ENCODE measurements at regions not wholly inside any gene's neighbourhood (a gene's known extent, or its start where the extent isn't known, plus 50 kb on each side); places are given as distances from the start of the nearest gene placed in this dataset.

GRCh38 chr13:112170823-112171569 lies 104.0 kb downstream of the SOX1 start:
- Histone ChIP-seq H3K27ac (ENCODE audit: low read length) (no peak overlapping the region), H3K4me3 (ENCODE audit: low read length) (no peak overlapping the region), H3K4me1 (ENCODE audit: control insufficient read depth, insufficient read depth, low read length) (no peaks in the 10 kb centered on the region), H3K27me3 (ENCODE audit: control insufficient read depth, insufficient read depth, low read length) (no peaks in the 10 kb centered on the region), H3K9me3 (ENCODE audit: control insufficient read depth, insufficient read depth, low read length) (peaks cover 2% of the 10 kb centered on the region), H3K36me3 (ENCODE audit: control insufficient read depth, insufficient read depth, low read length) (no peaks in the 10 kb centered on the region)
- no peak for ATAC-seq
- H3K36me3 Mint-ChIP-seq, result no peaks in the 10 kb centered on the region
- no peak overlapping the region for H3K4me3 Mint-ChIP-seq
- no peak for DNase-seq
- peaks cover 5 to 9% of the 10 kb centered on the region in 2 donors for H3K27me3 Mint-ChIP-seq (ENCODE audit: low read depth in 2 of 2)
- intact Hi-C loops (cut with micrococcal nuclease), result no loop called here
- no peaks in the 10 kb centered on the region for H3K4me1 Mint-ChIP-seq
- 84% methylated on average over 15 of the region's 15 CpGs for WGBS (ENCODE audit: insufficient coverage)
- no peak for TF ChIP-seq CTCF (IDR thresholded peaks at IDR 0.05)
- H3K9me3 Mint-ChIP-seq, result peaks cover 2% of the 10 kb centered on the region in 2 donors
- no peak overlapping the region for H3K27ac Mint-ChIP-seq

- peaks cover 3 to 5% of the 10 kb centered on the region in 2 donors for H3K27me3 Mint-ChIP-seq (ENCODE audit: low read depth in 2 of 2)
- Histone ChIP-seq H3K27ac (ENCODE audit: low read length) (no peak overlapping the region), H3K36me3 (ENCODE audit: control insufficient read depth, insufficient read depth, low read length) (no peaks in the 10 kb centered on the region), H3K4me3 (ENCODE audit: low read length) (no peak overlapping the region), H3K27me3 (ENCODE audit: control insufficient read depth, insufficient read depth, low read length) (no peaks in the 10 kb centered on the region), H3K4me1 (ENCODE audit: control insufficient read depth, insufficient read depth, low read length) (no peaks in the 10 kb centered on the region), H3K9me3 (ENCODE audit: control insufficient read depth, insufficient read depth, low read length) (peaks cover 2% of the 10 kb centered on the region)
- no peak for TF ChIP-seq CTCF (IDR thresholded peaks at IDR 0.05)
- 84% methylated on average over 13 of the region's 13 CpGs for WGBS (ENCODE audit: insufficient coverage)
- ATAC-seq (no peak), DNase-seq (no peak)
- H3K4me1 Mint-ChIP-seq, result no peaks in the 10 kb centered on the region
- intact Hi-C loops (cut with micrococcal nuclease), result no loop called here
- H3K36me3 Mint-ChIP-seq, result no peaks in the 10 kb centered on the region
- H3K9me3 Mint-ChIP-seq, result peaks cover 2% of the 10 kb centered on the region in 2 donors
- H3K4me3 Mint-ChIP-seq, result no peak overlapping the region
- H3K27ac Mint-ChIP-seq, result no peak overlapping the region
Observed at GRCh38 chr13:112171570-112171965, 104.6 kb downstream of the SOX1 start.

- H3K27ac ChIP-seq (ENCODE audit: low read length), result no peak overlapping the region
- Mint-ChIP-seq H3K27me3 (ENCODE audit: low read depth in 2 of 2) (peaks cover 0 to 5% of the 10 kb centered on the region in 2 donors), H3K27ac (no peak overlapping the region), H3K36me3 (no peaks in the 10 kb centered on the region), H3K4me3 (no peak overlapping the region), H3K9me3 (peaks cover 2% of the 10 kb centered on the region in 2 donors), H3K4me1 (no peaks in the 10 kb centered on the region)
- H3K9me3 ChIP-seq (ENCODE audit: control insufficient read depth, insufficient read depth, low read length), result peaks cover 2% of the 10 kb centered on the region
- no peak for ATAC-seq
- no peaks in the 10 kb centered on the region for H3K36me3 ChIP-seq (ENCODE audit: control insufficient read depth, insufficient read depth, low read length)
- WGBS (ENCODE audit: insufficient coverage), result 78% methylated on average over 9 of the region's 9 CpGs
- TF ChIP-seq CTCF (IDR thresholded peaks at IDR 0.05), result no peak
- H3K4me1 ChIP-seq (ENCODE audit: control insufficient read depth, insufficient read depth, low read length), result no peaks in the 10 kb centered on the region
- no peak for DNase-seq
- H3K4me3 ChIP-seq (ENCODE audit: low read length), result no peak overlapping the region
- H3K27me3 ChIP-seq (ENCODE audit: control insufficient read depth, insufficient read depth, low read length), result no peaks in the 10 kb centered on the region
- intact Hi-C loops (cut with micrococcal nuclease), result no loop called here
Observed at GRCh38 chr13:112172017-112172416, 105.1 kb downstream of the SOX1 start.
